Right hindlimb (tissue), 1 donor: ENCODE measurements at regions not wholly inside any gene's neighbourhood (a gene's known extent, or its start where the extent isn't known, plus 50 kb on each side); places are given as distances from the start of the nearest gene placed in this dataset.
"Not testable (repeated sequence)": the region's sequence is repeated elsewhere in the genome, so short reads cannot be mapped to it uniquely, and the experiment has no call there.

ENCODE experiments used
- DNase-seq: peaks from one replicate; pipeline ENCODE4 v3.0.0-alpha.2; 2018

- DNase-seq = peak; percentile 53
Measured at GRCh38 chr16:48054881-48055601, 100.8 kb downstream of the ABCC12 start.

DNA sequence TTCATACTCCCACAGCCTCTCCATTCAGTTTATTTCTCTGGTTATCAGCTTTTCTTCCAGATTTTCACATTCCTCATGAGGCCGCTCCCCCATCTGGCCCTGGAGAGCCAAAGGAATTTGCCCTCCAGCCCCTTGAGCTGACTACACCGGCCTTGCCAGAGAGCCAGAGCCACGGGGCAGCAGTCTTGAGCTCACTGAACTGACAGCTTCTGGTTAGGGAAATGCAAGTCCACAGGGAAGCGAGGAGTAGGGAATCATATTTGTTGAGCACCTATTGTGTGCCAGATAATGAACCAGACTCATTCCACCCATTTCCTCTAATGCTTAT is 102.4 kb downstream of the ABCC12 start:
- DNase-seq = no peak

GRCh38 chr16:48052731-48053417 is 102.9 kb downstream of the ABCC12 start:
- DNase-seq = no peak

DNA sequence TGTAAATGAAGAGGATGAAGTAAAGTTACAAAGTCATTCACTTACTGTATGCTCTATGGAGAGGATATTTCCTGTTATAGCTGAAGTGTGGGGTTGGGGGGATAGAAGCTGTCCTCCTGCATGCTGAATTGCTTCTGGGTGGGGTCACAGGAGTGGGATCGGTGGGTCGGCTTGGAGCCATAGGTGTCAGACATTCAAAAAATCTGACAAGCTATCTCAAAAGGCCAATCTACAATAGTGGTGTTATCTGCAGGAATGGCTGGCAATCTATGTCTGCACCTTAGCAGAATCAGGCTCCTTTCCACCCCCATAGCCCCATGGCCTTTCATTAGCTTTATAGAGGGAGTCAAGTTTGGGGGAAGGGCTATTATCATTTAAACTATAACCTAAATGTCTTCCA is 104.9 kb downstream of the ABCC12 start:
- no peak for DNase-seq

- no peak for DNase-seq
Measured at GRCh38 chr16:48049847-48050246, 105.9 kb downstream of the ABCC12 start.

GRCh38 chr16:48047720-48048119 is 108.1 kb downstream of the ABCC12 start:
- DNase-seq = no peak

DNA sequence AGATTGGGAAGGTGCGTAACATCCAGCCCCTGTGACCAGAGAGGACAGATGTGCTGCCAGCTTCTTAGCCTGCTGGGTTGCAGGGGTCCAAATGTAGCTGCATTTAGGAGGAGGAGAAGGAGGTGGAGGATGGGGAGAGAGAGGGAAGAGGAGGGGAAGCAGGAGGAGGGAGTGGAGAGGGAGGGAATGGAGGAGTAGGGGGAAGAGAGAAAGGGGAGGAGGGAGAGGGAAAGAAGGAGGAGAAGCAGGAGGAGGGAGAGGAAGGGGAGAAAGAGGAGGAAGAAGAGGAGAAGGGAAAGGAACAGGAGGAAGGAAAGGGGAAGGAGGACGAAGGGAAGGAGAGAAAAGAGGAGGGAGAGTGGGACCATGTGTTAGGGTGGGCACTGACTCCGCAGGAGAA is 108.6 kb downstream of the ABCC12 start:
- no peak for DNase-seq

DNA sequence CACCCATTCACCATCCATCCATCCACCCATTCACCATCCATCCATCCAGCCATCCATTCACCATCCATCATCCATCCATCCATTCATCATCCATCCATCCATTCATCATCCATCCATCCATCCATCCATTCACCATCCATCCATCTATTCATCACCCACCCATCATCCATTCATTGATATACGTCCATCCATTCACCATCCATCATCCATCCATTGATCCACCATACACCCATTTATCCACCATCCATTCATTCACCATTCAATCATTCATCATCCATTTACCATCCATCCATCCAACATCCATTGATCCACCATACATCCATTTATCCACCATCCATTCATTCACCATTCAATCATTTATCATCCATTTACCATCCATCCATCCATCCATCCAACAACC is 111.7 kb downstream of the ABCC12 start:
- no peak for DNase-seq

DNA sequence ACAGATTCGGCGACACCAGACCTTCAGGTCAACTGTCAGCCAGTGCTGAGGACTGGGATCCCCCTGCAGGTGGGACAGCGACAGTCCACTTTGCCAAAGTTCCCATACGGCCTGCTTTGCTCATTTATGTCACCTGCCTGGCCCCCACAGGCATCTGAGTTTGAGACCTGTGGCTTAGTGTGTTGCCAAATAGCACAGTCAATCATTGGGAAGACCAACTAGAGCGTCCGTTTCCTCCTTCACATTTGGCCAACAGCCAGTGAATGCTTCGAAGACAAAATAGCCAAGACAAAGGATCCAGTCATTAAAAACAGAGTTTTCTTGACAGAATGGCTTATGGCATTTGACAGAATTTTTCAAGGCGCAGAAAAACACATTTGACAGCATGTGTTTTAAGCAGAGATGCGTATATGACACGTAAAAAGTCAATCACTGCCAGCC is 113.8 kb downstream of the ABCC12 start:
- DNase-seq = no peak

DNA sequence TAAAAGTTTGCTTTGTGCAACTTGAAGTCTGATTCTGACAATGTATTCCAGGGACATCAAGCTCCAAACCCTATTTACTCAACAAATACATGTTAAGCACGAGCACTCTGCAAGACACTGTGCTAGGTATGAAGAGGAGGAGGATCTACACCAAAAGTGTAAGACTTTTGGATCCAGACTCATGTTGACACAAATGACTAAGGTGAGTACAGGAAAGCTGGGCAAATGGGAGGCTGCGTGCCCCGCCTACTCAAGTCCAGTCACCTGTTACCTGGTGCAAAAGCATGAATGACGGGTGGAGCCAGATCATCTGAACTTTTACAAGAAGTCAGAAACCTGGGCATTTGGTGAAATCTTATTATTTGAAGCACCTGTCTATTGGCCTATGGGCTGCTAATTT is 120.7 kb downstream of the ABCC12 start:
- no peak for DNase-seq

GRCh38 chr16:48030926-48031325 is 124.9 kb downstream of the ABCC12 start:
- DNase-seq = no peak

GRCh38 chr16:48029768-48030167 is 126.0 kb downstream of the ABCC12 start:
- no peak for DNase-seq

GRCh38 chr16:48025359-48025758 is 130.4 kb downstream of the ABCC12 start:
- DNase-seq = no peak

DNA sequence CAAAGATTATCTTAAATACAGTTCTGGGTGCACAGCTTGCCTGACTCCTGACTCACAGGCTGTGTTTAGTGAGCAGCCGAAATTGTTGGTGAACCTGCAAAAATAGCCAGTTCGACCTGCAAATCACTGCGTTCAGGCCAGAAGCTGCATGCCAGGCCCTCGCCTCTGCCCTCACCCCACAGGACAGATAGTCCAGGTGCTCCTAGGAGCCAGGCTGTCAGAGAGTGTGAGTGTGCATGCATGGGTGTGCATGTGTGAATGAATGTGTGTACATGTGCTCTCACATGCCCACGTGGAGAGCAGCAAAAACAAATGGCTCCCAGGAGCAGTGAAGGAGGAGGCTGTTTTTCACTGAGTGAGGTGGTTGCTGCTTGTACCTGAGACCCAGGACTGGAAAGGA is 131.8 kb downstream of the ABCC12 start:
- DNase-seq = no peak

DNA sequence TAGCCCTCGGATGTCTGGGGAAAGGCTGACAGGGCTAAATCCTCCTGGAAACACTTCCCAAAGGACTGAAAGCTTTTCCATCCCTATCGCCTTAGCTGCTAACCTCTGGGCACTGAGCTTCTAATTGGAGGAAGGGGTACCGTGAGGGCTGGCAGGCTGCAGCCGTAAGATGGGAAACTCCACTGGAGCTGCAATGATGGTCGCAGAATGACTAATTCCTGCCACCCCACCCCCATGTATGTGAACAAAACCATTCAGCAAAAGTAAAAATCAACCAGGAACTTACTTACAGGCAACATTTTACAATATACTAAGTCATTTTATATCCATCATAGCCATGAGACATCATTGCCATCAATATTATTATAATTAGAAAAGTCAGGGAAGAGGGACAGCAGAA is 133.3 kb downstream of the ABCC12 start:
- no peak for DNase-seq

DNA sequence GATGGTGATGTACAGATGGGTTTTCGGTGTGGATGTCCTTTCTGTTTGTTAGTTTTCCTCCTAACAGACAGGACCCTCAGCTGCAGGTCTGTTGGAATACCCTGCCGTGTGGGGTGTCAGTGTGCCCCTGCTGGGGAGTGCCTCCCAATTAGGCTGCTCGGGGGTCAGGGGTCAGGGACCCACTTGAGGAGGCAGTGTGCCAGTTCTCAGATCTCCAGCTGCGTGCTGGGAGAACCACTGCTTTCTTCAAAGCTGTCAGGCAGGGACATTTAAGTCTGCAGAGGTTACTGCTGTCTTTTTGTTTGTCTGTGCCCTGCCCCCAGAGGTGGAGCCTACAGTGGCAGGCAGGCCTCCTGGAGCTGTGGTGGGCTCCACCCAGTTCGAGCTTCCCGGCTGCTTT is 135.2 kb downstream of the ABCC12 start:
- not testable (repeated sequence) for DNase-seq

DNA sequence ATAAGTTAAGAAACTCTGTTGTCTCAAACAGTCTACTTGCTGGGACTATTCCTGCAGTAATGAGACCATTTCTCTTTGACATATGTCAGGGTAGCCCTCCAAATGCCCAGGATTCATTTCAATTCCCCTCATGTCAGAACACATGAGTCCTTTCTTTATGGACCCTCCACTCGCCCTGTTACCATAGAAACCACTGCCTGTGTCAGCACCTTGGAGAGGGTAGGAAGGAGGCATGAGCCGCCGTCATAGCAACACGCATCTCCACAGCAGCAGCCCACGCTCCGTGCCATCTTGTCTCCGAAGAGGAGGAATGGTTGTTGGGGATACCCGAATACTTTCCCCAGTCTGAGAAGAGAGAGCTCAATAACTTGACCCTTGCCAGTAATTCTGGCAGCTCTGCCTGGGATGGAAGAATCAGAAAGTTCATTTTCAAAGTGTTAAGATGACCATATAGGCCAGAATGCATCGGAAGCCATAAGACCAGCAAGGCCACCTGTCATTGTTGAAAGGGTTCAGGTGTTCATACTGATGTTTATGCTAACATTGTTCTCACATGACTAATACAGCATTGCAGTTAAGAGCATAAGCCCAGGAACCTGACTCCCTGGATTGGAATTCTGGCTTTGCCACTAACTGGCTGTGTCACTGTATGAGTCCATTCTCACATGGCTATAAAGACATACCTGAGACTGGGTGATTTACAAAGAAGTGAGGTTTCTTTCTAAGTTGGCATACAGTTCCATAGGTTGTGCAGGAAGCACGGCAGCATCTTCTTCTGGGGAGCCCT is 141.3 kb downstream of the ABCC12 start:
- no peak for DNase-seq

DNA sequence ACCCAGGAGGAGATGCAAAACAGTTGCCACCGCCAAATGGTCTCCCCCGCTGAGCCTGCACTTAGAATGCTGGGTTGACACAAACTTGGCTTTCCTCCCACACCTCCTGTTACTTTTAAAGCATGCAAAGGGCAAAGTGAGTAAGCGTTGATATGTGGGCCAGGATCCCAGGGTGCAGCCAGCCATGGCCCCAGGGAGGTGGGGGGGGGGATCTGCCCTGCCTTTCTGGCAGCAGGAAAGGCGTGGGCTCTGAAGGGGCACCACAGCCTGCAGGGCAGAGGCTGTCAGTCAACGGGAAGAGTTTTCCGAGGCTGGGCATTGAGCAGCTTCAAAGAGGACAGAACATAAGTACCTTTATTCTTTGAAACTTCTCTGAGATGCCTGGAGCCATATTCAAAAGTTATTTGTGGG is 142.3 kb downstream of the ABCC12 start:
- no peak for DNase-seq

DNA sequence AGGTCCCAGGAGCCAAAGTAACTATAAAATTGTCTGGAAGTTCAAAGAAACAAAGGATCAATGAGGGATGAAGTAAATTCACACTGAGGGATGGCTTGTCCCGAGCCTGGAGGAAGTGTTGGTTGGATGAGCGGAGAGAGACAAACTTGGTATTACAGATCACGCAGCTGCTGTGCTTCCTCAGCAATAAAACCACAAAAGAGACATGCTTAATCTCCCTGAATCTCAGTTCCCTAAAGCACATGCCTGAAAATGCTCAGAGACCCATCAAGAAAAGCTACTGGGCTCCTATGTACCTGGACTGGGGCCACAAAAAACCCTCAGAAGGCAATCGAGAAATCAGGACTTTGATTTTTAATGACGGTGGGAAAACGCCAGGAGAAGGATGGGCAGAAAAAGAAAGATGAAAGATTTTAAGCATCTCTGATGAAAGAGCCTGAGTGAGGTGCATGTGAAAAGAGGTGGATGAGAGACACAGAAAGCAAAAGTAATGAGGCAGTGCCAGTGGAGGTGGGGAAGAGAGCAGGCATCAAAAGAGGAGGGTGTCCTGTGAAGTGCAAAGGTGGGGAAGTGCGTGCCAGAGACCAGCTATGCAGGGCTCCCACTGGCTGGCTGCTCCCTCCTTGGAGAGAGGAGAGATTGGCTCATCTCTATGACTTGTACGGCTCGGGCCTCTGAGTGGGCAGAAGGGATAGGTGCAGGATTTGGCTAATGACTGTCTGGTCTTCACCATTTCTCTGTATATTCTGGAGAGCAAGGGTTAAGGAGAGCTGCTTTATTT is 143.7 kb downstream of the ABCC12 start:
- DNase-seq = no peak

GRCh38 chr16:48011466-48011865 is 144.3 kb downstream of the ABCC12 start:
- DNase-seq = no peak

GRCh38 chr16:48008011-48008525 is 147.7 kb downstream of the ABCC12 start:
- DNase-seq = no peak

DNA sequence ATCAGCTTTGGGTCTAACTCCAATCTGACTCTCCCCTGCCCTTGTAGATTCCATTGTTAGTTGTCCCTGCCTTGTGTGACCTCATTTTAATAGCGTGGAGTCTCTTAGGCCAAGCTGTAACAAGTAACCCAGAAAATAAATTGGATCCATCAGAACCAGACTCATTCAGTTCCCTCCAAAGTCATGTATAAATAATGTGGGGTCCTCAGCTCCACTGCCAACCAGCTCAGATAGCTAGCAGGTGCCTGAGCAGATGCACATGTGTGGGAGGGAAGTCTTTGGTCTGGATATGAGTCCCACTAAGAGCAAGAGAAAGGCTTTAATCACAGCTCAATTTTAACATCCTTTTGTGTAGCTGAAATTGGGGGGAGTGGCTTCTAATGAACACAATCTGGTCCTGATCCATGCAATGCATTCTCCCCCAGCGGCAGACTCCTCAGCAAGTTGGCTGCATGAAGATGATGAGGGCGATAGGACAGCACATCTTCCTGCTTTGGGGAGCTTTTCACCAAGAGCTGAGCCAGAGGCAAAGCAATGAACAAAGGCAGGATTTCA is 151.6 kb downstream of the ABCC12 start:
- no peak for DNase-seq
